Sciatic nerve (tissue), 2 donors: ENCODE measurements at regions not wholly inside any gene's neighbourhood (a gene's known extent, or its start where the extent isn't known, plus 50 kb on each side); places are given as distances from the start of the nearest gene placed in this dataset.
"Not testable (repeated sequence)": the region's sequence is repeated elsewhere in the genome, so short reads cannot be mapped to it uniquely, and the experiment has no call there.

ENCODE experiments used
- ATAC-seq: fragments of 200-7000 bp; cut with Tn5 transposase; one replicate; pipeline ENCODE4 v1.9.1; 2020; ENCODE audit warnings: mild to moderate bottlenecking, moderate library complexity
- DNase-seq: peaks from one replicate; pipeline ENCODE4 v3.0.0-alpha.2; 2020; ENCODE audit warnings: low spot score
- intact Hi-C: fragments of 100-400 bp; cut with DNase I; formaldehyde crosslinking; loops from one replicate; pipeline ENCODE4 v1.14.2; 2022
- donor health status: DM: no; HTN: no; CAD: no.
- donor health status: DM: no; HTN: no; CAD: no.

DNA sequence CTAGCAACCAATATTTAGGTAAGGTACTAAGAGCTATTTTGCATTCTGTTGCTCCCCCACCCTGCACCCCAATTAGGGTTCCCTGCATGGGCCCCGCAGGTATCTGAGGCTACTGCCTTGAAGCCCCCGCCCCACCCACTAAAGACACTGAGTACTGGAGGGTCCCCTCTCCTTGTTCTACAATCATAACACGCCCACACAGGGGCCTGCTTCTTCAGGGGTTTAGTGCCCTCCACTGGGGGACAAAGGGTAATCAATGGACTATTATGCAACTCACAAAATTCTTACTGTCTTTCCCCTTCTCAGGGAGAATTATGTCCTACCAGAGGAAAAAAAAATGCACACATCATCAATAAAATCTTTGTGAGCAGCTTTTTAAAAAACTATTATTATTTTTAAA is 113.1 kb downstream of the ATP6V0E2 start:
- DNase-seq, intact Hi-C loops: not testable (repeated sequence)

DNA sequence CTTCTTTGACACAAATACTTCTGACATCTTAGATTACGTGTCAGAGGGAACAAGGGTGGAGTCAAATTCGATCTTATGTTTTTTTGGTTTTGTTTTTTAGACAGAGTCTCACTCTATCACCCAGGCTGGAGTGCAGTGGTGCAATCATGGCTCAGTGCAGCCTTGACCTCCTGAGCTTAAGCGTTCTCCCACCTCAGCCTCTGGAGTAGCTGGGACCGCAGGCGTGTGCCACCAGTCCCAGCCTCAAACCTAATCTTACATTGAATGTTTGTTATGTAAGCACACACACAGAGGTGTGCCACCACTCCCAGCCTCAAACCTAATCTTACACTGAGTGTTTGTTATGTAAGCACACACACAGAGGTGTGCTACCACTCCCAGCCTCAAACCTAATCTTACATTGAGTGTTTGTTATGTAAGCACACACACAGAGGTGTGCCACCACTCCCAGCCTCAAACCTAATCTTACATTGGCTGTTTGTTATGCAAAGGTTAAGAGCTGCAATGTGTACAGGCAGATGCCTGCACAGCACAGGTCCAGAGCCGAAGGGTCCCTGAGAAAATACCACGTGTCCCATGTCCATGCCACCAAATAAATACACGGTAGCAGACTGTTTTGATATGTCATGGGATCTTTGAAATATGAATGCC is 118.0 kb downstream of the ATP6V0E2 start:
- intact Hi-C loops, ATAC-seq, DNase-seq: not testable (repeated sequence)

More for the DNA sequence above, 113.1 kb downstream of the ATP6V0E2 start:
- not testable (repeated sequence) for ATAC-seq

GRCh38 chr7:149992366-149992765 is 118.6 kb downstream of the ATP6V0E2 start:
- DNase-seq, intact Hi-C loops, ATAC-seq: not testable (repeated sequence)

- intact Hi-C loops, ATAC-seq, DNase-seq: not testable (repeated sequence)
Observed at GRCh38 chr7:149995369-149996026, 121.7 kb downstream of the ATP6V0E2 start.

GRCh38 chr7:150000780-150001599 is 127.2 kb downstream of the ATP6V0E2 start:
- DNase-seq, intact Hi-C loops, ATAC-seq: not testable (repeated sequence)

DNA sequence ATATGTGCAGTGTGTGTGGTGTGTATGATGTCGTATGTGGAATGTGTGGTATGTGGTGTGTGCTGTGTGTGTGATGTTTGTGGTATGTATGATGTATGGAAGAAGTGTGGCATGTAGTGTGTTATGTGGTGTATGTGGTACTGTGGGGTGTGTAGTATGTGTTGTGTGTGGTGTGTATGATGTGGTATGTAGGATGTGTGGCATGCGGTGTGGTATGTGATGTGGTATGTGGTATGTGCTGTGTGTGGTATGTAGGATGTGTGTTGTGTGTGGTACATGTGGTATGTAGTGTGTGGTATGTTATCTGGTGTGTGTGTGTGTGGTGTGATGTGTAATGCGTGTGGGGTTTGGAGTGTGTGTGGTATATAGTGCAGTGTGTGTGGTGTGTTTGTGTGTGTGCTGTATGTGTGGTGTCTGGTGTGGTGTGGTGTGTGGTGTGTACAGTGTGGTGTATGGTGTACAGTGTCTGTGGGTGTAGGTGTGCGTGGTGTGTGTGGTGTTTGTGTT is 129.6 kb downstream of the ATP6V0E2 start:
- intact Hi-C loops: no loop called here
- ATAC-seq (no peak), DNase-seq (no peak)

DNA sequence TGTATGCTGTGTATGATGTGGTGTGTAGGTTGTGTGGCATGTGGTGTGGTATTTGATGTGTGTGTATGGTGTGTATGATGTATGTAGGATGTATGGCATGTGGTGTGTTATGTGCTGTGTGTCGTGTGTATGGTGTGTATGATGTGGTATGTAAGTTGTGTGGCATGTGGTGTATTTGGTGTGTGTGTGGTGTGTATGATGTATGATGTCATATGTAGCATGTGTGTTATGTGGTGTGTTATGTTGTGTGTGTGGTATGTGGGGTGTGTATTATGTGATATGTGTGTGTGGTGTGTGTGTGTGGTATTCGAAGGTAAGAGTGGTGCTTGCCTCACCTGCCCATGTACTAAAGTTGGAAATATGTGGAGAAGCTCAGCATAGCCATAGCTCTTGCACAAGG is 130.2 kb downstream of the ATP6V0E2 start:
- ATAC-seq, DNase-seq: not testable (repeated sequence)

GRCh38 chr7:150004843-150005242 is 131.1 kb downstream of the ATP6V0E2 start:
- ATAC-seq, intact Hi-C loops: not testable (repeated sequence)

More for the DNA sequence above, 130.2 kb downstream of the ATP6V0E2 start:
- intact Hi-C loops: not testable (repeated sequence)

GRCh38 chr7:150009620-150010303 is 136.0 kb downstream of the ATP6V0E2 start:
- ATAC-seq, intact Hi-C loops, DNase-seq: not testable (repeated sequence)

More at GRCh38 chr7:150004843-150005242, 131.1 kb downstream of the ATP6V0E2 start:
- not testable (repeated sequence) for DNase-seq

- DNase-seq, ATAC-seq, intact Hi-C loops: not testable (repeated sequence)
Observed at GRCh38 chr7:150016651-150017189, 143.0 kb downstream of the ATP6V0E2 start.

- DNase-seq, intact Hi-C loops, ATAC-seq: not testable (repeated sequence)
Observed at GRCh38 chr7:150020210-150020609, 146.4 kb downstream of the ATP6V0E2 start.

DNA sequence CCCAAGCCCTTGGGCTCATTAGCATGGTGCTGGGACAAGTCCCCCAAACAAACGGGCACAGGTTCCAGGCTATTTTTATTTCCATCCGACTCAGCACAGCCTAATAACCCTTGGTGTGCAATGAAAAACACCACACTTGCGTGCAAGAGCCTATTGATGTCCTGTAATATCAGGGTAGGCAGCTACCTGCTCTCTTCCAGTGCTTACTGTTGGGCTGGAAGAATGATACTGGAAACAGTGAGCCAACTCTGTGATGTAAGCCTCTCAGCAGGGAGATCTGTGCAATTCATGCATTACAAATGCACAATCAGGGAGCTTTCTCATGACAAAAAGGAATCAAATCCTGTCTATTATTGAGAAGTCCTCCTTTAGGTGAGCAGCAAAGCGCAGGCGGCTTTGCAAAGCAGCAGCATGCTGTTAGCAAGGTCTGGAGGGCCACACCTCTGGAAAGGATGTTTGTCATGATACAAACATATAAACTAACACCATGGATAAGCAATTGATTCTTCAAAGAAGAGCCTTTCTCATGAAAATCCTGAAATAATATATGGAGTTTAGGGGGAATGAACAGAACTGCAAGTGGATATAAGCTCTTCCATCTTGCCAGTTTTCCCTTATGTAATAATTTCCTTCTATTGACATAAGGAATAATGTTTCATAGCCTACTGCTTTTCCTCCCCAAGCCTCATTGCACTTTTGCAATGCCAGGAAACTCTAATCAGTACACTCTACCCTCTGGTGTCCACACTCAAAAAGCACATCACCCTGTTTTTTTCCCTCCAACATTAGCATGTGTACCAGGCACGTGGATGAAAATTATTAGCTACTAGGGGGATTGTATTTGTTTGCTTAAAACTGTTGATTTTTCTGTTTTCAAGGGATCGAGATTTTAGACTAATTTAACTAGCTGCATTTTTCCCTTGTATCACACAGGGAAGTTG is 151.1 kb downstream of the ATP6V0E2 start:
- intact Hi-C loops, ATAC-seq, DNase-seq: not testable (repeated sequence)

GRCh38 chr7:150025802-150026201 is 152.0 kb downstream of the ATP6V0E2 start:
- intact Hi-C loops, DNase-seq, ATAC-seq: not testable (repeated sequence)

DNA sequence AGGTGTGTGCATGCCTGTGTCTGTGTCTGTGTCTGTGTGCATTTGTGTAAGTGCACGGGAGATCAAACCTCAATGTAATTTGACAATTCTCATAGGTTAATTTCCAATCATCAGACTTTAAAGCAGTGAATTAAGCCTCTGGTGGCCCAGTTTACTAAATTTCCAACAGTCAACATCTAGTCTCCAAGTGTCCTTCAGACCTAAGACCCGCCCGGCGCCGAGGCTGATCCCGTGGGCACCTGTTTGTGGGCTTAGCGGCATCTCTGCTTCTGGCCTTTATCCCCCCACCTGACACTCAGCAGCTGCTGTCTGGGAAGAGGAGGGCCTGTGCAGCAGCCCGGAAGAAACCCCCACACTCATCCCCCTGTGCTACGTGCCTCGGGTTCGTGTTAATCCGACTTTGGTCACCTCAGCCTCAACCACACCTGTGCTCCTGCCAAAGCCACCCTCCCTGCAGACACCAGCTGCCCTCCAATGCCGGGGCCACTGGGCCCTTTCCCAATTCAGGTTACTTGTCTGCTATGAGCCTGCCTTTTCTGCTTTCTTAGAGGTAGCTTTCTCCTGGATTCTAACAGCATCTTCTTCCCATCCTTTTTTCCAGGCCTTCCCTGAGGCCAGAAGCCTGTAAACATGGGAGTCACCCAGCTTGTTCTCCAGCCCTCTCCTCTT is 154.7 kb downstream of the ATP6V0E2 start:
- ATAC-seq, DNase-seq, intact Hi-C loops: not testable (repeated sequence)

DNA sequence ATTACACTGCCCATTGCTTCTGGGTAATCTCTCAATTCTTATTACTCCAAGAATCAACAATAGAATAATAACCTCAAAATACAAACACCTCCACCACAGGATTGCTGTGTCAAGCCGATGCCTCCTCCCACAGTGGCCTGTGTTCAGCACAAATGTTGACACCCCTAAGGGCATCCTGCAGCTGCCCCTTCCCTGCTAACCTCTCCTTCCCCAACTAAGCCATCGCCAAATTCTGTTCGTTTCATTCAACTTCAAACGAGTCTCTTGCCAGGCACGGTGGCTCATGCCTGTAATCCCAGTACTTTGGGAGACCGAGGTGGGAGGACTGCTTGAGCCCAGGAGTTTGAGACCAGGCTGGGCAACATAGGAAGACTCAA is 155.2 kb downstream of the ATP6V0E2 start:
- ATAC-seq, intact Hi-C loops, DNase-seq: not testable (repeated sequence)

- intact Hi-C loops, DNase-seq, ATAC-seq: not testable (repeated sequence)
Observed at GRCh38 chr7:150031733-150032132, 158.0 kb downstream of the ATP6V0E2 start.
